ENCODE measurements at regions not wholly inside any gene's neighbourhood (a gene's known extent, or its start where the extent isn't known, plus 50 kb on each side); places are given as distances from the start of the nearest gene placed in this dataset.

DNA sequence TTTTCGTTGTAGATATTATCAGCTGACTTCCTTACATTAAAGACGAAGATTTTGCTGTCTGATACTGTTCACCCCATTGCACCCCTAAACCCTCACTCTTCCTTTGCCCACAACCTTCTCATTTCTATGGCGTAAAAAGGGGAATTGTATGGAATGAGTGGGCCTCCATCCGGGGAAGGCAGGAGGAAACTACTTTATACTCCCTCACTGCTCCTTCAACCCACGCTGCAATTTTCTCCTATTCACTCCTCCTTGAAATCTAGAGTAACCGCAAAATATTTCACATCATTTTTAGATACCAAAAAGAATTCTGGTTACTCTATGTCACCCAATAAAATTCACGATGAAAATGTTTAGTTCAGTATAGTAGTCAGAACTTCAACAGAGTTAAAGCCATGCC, 330.8 kb downstream of the DIRAS2 start:
- no peak for DNase-seq (ENCODE audit: low read depth in 1 of 2, low spot score in 1 of 2)
- no peak for TF ChIP-seq JUND (IDR thresholded peaks at IDR 0.05; ENCODE audit: low read depth)
- in situ Hi-C loops (cut with HindIII; ENCODE audit: low pct_unique_long_range_greater_than_20kb, low sequenced_read_pairs): no loop called here

DNA sequence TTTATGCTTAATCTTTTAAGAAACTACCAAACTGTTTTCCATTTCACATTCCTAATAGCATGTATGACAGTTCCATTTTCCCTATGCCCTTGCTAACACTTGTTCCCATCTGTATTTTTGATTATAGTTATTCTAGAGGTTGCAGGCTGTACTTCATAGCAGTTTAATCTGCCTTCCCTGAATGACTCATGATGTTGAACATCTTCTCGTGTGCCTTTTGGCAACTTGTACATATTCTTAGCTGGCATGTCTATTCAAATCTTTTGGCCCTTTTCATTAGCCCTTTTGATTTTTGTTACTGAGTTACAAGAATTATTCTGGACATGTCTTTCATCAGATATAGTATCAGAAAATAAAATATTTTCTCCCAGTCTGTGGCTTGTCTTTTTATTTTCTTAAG, 320.3 kb downstream of the DIRAS2 start:
- no peak for DNase-seq (ENCODE audit: low read depth in 1 of 2, low spot score in 1 of 2)
- in situ Hi-C loops (cut with HindIII; ENCODE audit: low pct_unique_long_range_greater_than_20kb, low sequenced_read_pairs): no loop called here
- TF ChIP-seq JUND (IDR thresholded peaks at IDR 0.05; ENCODE audit: low read depth): no peak

GRCh38 chr9:90325913-90326653, 316.5 kb downstream of the DIRAS2 start:
- no peak for TF ChIP-seq JUND (IDR thresholded peaks at IDR 0.05; ENCODE audit: low read depth)
- no peak for DNase-seq (ENCODE audit: low read depth in 1 of 2, low spot score in 1 of 2)
- in situ Hi-C loops (cut with HindIII; ENCODE audit: low pct_unique_long_range_greater_than_20kb, low sequenced_read_pairs): no loop called here

GRCh38 chr9:90330231-90330630, 312.4 kb downstream of the DIRAS2 start:
- in situ Hi-C loops (cut with HindIII; ENCODE audit: low pct_unique_long_range_greater_than_20kb, low sequenced_read_pairs): no loop called here
- DNase-seq (ENCODE audit: low read depth in 1 of 2, low spot score in 1 of 2): no peak

DNA sequence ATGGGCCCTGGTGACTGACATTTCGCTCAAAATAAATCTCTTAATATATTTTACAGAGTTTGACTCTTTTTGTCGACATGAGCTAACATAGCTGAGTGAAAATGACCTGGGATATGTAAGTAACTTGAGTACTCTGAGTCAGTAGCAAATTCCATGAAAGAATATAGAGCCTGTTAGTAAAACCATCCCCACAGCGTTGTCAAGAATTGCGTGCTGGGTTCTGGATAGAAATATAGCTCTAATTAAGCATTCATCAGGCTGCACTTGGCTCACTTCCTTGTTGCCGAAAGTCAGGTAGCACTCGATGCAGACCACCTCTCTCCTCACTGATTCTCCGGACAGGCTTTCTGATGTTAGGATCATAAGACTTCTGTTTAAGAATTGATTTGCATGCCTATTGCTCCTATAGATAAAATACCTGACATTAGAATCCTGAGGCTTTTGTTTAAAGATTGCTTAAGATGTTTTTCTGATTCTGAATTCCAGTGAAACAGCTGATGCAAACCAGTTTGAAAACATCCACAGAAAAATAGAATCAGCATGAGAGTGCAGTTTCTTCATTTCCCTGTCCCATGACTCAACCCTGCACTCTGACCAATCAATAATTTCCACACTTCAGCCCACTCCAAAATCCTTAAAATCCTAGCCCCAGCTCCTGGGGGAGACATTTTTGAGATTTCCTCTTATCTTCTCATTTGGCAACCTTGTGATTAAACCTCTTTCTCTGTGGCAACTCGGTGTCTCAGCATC, 310.6 kb downstream of the DIRAS2 start:
- in situ Hi-C loops (cut with HindIII; ENCODE audit: low pct_unique_long_range_greater_than_20kb, low sequenced_read_pairs): no loop called here
- TF ChIP-seq JUND (IDR thresholded peaks at IDR 0.05; ENCODE audit: low read depth): no peak
- DNase-seq (ENCODE audit: low read depth in 1 of 2, low spot score in 1 of 2): no peak

More at GRCh38 chr9:90330231-90330630, 312.4 kb downstream of the DIRAS2 start:
- no peak for TF ChIP-seq JUND (IDR thresholded peaks at IDR 0.05; ENCODE audit: low read depth)

- DNase-seq (ENCODE audit: low read depth in 1 of 2, low spot score in 1 of 2): no peak
- TF ChIP-seq JUND (IDR thresholded peaks at IDR 0.05; ENCODE audit: low read depth): no peak
- in situ Hi-C loops (cut with HindIII; ENCODE audit: low pct_unique_long_range_greater_than_20kb, low sequenced_read_pairs): no loop called here
Observed at GRCh38 chr9:90333226-90333625, 309.4 kb downstream of the DIRAS2 start.

DNA sequence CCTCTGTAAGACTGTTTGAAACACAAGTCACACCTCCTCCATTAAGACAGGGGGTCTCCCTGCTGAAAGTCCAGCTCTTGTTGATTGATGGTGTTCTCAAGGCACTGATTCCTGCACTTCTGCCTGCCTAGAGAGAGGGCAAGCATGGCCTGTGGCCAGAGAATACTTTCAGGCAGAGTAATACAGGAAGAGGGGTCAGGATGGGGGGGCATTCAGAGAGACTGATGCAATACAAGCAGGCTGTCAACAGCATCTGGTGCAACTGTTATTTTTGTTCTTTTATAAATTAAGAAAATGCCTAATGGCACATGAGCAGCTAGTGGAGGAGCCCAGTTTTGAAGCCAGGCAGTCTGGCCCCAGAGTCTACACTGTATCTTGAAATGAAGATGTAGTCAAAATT, 302.2 kb downstream of the DIRAS2 start:
- TF ChIP-seq JUND (IDR thresholded peaks at IDR 0.05; ENCODE audit: low read depth): no peak
- no peak for DNase-seq (ENCODE audit: low read depth in 1 of 2, low spot score in 1 of 2)
- in situ Hi-C loops (cut with HindIII; ENCODE audit: low pct_unique_long_range_greater_than_20kb, low sequenced_read_pairs): no loop called here

DNA sequence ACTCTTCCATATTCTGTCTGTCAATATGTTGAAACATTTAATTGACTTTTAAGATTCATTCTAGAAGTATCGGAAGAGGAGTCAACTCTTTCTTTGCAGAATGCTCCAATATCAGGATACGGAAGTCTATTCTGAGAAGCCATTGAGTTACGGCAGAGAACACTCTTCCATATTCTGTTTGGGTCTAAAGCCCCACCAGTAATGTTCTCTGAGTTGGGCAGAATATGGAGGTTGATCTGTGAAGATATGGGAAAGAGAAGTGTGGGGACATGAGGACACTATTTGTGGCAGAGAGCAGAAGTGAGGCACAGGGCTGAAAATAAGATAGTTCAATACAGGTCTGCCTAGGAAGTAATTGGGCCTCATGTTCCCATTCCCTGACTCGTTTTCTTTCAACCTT, 300.0 kb downstream of the DIRAS2 start:
- DNase-seq (ENCODE audit: low read depth in 1 of 2, low spot score in 1 of 2): no peak
- in situ Hi-C loops (cut with HindIII; ENCODE audit: low pct_unique_long_range_greater_than_20kb, low sequenced_read_pairs): no loop called here
- no peak for TF ChIP-seq JUND (IDR thresholded peaks at IDR 0.05; ENCODE audit: low read depth)

GRCh38 chr9:90343366-90343765, 299.3 kb downstream of the DIRAS2 start:
- no peak for TF ChIP-seq JUND (IDR thresholded peaks at IDR 0.05; ENCODE audit: low read depth)
- in situ Hi-C loops (cut with HindIII; ENCODE audit: low pct_unique_long_range_greater_than_20kb, low sequenced_read_pairs): no loop called here
- DNase-seq (ENCODE audit: low read depth in 1 of 2, low spot score in 1 of 2): peak in 1 of 2 experiments; percentile 24

- no peak for DNase-seq (ENCODE audit: low read depth in 1 of 2, low spot score in 1 of 2)
- in situ Hi-C loops (cut with HindIII; ENCODE audit: low pct_unique_long_range_greater_than_20kb, low sequenced_read_pairs): no loop called here
- TF ChIP-seq JUND (IDR thresholded peaks at IDR 0.05; ENCODE audit: low read depth): no peak
Observed at GRCh38 chr9:90343991-90344390, 298.6 kb downstream of the DIRAS2 start.

GRCh38 chr9:90365666-90366065, 277.0 kb downstream of the DIRAS2 start:
- in situ Hi-C loops (cut with HindIII; ENCODE audit: low pct_unique_long_range_greater_than_20kb, low sequenced_read_pairs): no loop called here
- TF ChIP-seq JUND (IDR thresholded peaks at IDR 0.05; ENCODE audit: low read depth): no peak
- no peak for DNase-seq (ENCODE audit: low read depth in 1 of 2, low spot score in 1 of 2)

GRCh38 chr9:90368241-90368640, 274.4 kb downstream of the DIRAS2 start:
- no peak for TF ChIP-seq JUND (IDR thresholded peaks at IDR 0.05; ENCODE audit: low read depth)
- in situ Hi-C loops (cut with HindIII; ENCODE audit: low pct_unique_long_range_greater_than_20kb, low sequenced_read_pairs): no loop called here
- no peak for DNase-seq (ENCODE audit: low read depth in 1 of 2, low spot score in 1 of 2)

DNA sequence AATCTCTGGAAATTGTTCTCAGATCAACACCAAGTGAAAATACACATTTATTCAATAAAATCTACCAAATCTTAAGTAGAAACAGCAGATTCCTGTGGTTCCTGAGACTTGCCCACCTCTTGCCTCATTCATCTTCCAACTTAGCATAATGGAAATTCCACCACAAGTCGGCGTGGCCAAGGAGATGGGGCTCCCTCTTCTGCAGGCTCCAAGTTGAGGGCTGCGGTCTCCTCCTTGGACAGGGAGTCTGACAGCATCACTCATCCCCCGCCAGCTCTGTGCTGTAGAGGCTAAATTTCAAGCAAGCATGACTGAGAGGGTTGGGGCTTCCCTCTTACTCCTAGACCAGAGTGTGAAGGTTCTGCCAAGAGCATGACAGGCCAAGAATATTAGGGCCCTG, 273.7 kb downstream of the DIRAS2 start:
- DNase-seq (ENCODE audit: low read depth in 1 of 2, low spot score in 1 of 2): no peak
- TF ChIP-seq JUND (IDR thresholded peaks at IDR 0.05; ENCODE audit: low read depth): no peak

More for the DNA sequence above, 273.7 kb downstream of the DIRAS2 start:
- in situ Hi-C loops (cut with HindIII; ENCODE audit: low pct_unique_long_range_greater_than_20kb, low sequenced_read_pairs): no loop called here
